B cell (primary cell): ENCODE measurements at regions not wholly inside any gene's neighbourhood (a gene's known extent, or its start where the extent isn't known, plus 50 kb on each side); places are given as distances from the start of the nearest gene placed in this dataset.

Experiments used
- ATAC-seq: fragments of 200-7000 bp; cut with Tn5 transposase; one replicate; pipeline ENCODE4 v1.10.0; 2021; ENCODE audit warnings: low read depth, mild to moderate bottlenecking, moderate number of reproducible peaks, moderate library complexity
- CTCF ChIA-PET: fragments of 350-600 bp; sonication (Branson Sonifier 250); formaldehyde crosslinking; loops from one replicate; lab custom pipeline; 2021; ENCODE audit warnings: antibody characterized with exemption, inconsistent platforms; lab: Charles Lee
- POLR2A ChIA-PET: fragments of 350-600 bp; sonication (Branson Sonifier 250); formaldehyde crosslinking; loops from one replicate; lab custom pipeline; 2021; ENCODE audit warnings: antibody characterized with exemption; lab: Charles Lee
- DNase-seq: peaks from one replicate; pipeline ENCODE4 v3.0.0; 2013
- H2AFZ ChIP-seq: 2 replicates; pipeline ENCODE4 v1.6.1; 2012; ENCODE audit warnings: mild to moderate bottlenecking, low read depth, low read length; ENCODE audit not compliant: insufficient read depth, poor library complexity, severe bottlenecking
- H3K27ac ChIP-seq, 2 donors: 1 replicate in 1 of 2; 2 replicates in 1 of 2; pipeline ENCODE4 v1.5.1; 2012 to 2013; ENCODE audit warnings: low read length in 2 of 2, mild to moderate bottlenecking in 2 of 2, moderate library complexity in 1 of 2
- H3K27me3 ChIP-seq, 4 experiments: fragments of 200-600 bp in 1 of 4; sonication (generic) in 1 of 4; replicated peaks in 1 of 4; 1 replicate in 2 of 4; 2 replicates in 2 of 4; pipeline versions ENCODE4 v1.6.1 to v1.7.0; 2013 to 2016; ENCODE audit warnings: low read length in 3 of 4, mild to moderate bottlenecking in 2 of 4, mixed read lengths in 1 of 4, moderate library complexity in 1 of 4; ENCODE audit not compliant: insufficient read depth in 4 of 4, control insufficient read depth in 3 of 4; ENCODE audit errors: control extremely low read depth in 1 of 4
- H3K36me3 ChIP-seq, 2 experiments: replicated peaks in 1 of 2; 1 replicate in 1 of 2; 2 replicates in 1 of 2; pipeline versions ENCODE4 v1.6.1 to v1.7.1; 2013; ENCODE audit warnings: low read length in 1 of 2; ENCODE audit not compliant: insufficient read depth in 2 of 2, control insufficient read depth in 1 of 2; ENCODE audit errors: control extremely low read depth in 1 of 2, extremely low read depth in 1 of 2
- H3K4me1 ChIP-seq, 2 donors: fragments of 200-600 bp in 1 of 2; sonication (generic) in 1 of 2; 1 replicate in 1 of 2; 2 replicates in 1 of 2; pipeline versions ENCODE4 v1.5.1 to v1.6.1; 2013 to 2017; ENCODE audit warnings: low read length in 2 of 2; ENCODE audit not compliant: control insufficient read depth in 2 of 2, insufficient read depth in 2 of 2
- H3K4me2 ChIP-seq: replicated peaks from 2 replicates; pipeline ENCODE3; 2012; ENCODE audit warnings: mild to moderate bottlenecking, low read depth, low read length; ENCODE audit not compliant: poor library complexity, severe bottlenecking
- H3K4me3 ChIP-seq, 5 experiments: fragments of 200-600 bp in 1 of 5; sonication (generic) in 1 of 5; 1 replicate in 3 of 5; 2 replicates in 2 of 5; pipeline versions ENCODE4 v1.5.1 to v1.7.0; 2011 to 2016; ENCODE audit warnings: low read length in 4 of 5, mild to moderate bottlenecking in 4 of 5, low read depth in 2 of 5, control low read depth in 1 of 5, moderate library complexity in 1 of 5; ENCODE audit not compliant: insufficient read depth in 1 of 5; ENCODE audit errors: control extremely low read depth in 1 of 5, extremely low read depth in 1 of 5
- H3K79me2 ChIP-seq: fragments of 200-600 bp; sonication (generic); one replicate; pipeline ENCODE4 v1.6.0; 2016; ENCODE audit warnings: low read length; ENCODE audit not compliant: control insufficient read depth, insufficient read depth
- H3K9ac ChIP-seq: fragments of 200-600 bp; sonication (generic); 2 replicates; pipeline ENCODE4 v1.6.1; 2017; ENCODE audit warnings: mild to moderate bottlenecking, low read length, moderate library complexity
- H3K9me3 ChIP-seq, 3 donors: one replicate each; pipeline versions ENCODE4 v1.6.1 to v1.7.1; 2013; ENCODE audit warnings: low read length in 2 of 3; ENCODE audit not compliant: control insufficient read depth in 2 of 3, insufficient read depth in 1 of 3; ENCODE audit errors: control extremely low read depth in 1 of 3
- H4K20me1 ChIP-seq: 2 replicates; pipeline ENCODE4 v1.6.0; 2012; ENCODE audit warnings: mild to moderate bottlenecking, low read length; ENCODE audit not compliant: insufficient read depth, control insufficient read depth, poor library complexity, severe bottlenecking
- H3K27ac Mint-ChIP-seq: one replicate; pipeline ENCODE4 v1.8.0; 2021; ENCODE audit warnings: mixed read lengths
- H3K27me3 Mint-ChIP-seq: one replicate; pipeline ENCODE4 v1.8.0; 2021; ENCODE audit warnings: mixed read lengths
- H3K4me1 Mint-ChIP-seq: one replicate; pipeline ENCODE4 v1.8.0; 2021; ENCODE audit warnings: mixed read lengths
- H3K4me3 Mint-ChIP-seq: one replicate; pipeline ENCODE4 v1.8.0; 2021; ENCODE audit warnings: mixed read lengths
- H3K9me3 Mint-ChIP-seq: one replicate; pipeline ENCODE4 v1.8.0; 2022; ENCODE audit warnings: mixed read lengths; ENCODE audit not compliant: insufficient read depth
- EZH2 ChIP-seq: IDR thresholded peaks from 2 replicates; pipeline ENCODE4 v1.6.1; 2012; ENCODE audit warnings: borderline replicate concordance, low read depth, mild to moderate bottlenecking, moderate library complexity, low read length; ENCODE audit not compliant: insufficient read depth, poor library complexity, severe bottlenecking
- WGBS: methylation state at CpG from one replicate; pipeline ENCODE4 v1.1.5; 2013; ENCODE audit warnings: missing lambda C conversion rate; ENCODE audit not compliant: insufficient coverage; 5-methylcytosine and 5-hydroxymethylcytosine counted together
- intact Hi-C: fragments of 100-400 bp; cut with micrococcal nuclease; formaldehyde crosslinking; loops from one replicate; pipeline ENCODE4 v1.10.0; 2022
- TF ChIP-seq, protein P1 (sequence below): fragments of 200-600 bp; IDR thresholded peaks from one replicate; pipeline ENCODE4 v1.8.0; 2022; ENCODE audit warnings: antibody characterized with exemption, mild to moderate bottlenecking

DNA sequence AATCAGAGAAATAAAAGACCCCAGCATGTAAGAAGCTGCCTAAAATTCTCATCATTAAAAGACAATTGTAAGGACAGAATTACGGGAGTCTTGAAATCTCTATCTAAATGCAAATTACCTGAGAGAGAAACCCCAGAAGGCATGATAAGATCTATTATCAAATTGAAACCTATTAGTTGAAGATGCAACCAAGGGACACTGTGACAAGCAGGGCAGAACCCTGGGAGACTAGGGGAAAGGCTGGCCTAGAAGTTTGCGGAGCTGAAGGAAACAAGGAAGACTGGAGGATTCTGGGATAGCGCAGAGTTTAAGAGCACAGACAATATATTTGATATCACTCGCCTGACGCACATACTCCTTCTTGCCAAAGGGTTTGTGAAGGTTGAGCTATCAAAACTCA is 319.5 kb upstream of the CHAC2 start:
- H3K9me3 ChIP-seq: no peaks in the 10 kb centered on the region
- H4K20me1 ChIP-seq: no peaks in the 10 kb centered on the region
- no peak for TF ChIP-seq EZH2
- TF ChIP-seq, protein P1, sequence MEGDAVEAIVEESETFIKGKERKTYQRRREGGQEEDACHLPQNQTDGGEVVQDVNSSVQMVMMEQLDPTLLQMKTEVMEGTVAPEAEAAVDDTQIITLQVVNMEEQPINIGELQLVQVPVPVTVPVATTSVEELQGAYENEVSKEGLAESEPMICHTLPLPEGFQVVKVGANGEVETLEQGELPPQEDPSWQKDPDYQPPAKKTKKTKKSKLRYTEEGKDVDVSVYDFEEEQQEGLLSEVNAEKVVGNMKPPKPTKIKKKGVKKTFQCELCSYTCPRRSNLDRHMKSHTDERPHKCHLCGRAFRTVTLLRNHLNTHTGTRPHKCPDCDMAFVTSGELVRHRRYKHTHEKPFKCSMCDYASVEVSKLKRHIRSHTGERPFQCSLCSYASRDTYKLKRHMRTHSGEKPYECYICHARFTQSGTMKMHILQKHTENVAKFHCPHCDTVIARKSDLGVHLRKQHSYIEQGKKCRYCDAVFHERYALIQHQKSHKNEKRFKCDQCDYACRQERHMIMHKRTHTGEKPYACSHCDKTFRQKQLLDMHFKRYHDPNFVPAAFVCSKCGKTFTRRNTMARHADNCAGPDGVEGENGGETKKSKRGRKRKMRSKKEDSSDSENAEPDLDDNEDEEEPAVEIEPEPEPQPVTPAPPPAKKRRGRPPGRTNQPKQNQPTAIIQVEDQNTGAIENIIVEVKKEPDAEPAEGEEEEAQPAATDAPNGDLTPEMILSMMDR: no peak
- POLR2A ChIA-PET: no interaction called here
- H3K4me3 Mint-ChIP-seq: no peak overlapping the region
- no peaks in the 10 kb centered on the region for H3K27me3 Mint-ChIP-seq
- no peak for ATAC-seq
- H3K4me3 ChIP-seq: no peak overlapping the region
- CTCF ChIA-PET: no interaction called here
- H3K4me1 ChIP-seq: no peaks in the 10 kb centered on the region
- no peak overlapping the region for H3K27ac ChIP-seq
- H3K9ac ChIP-seq: no peak overlapping the region
- no peak overlapping the region for H2AFZ ChIP-seq
- no peaks in the 10 kb centered on the region for H3K36me3 ChIP-seq
- no peaks in the 10 kb centered on the region for H3K9me3 Mint-ChIP-seq
- H3K27me3 ChIP-seq: no peaks in the 10 kb centered on the region
- no peaks in the 10 kb centered on the region for H3K79me2 ChIP-seq
- 86% methylated on average over 2 of the region's 5 CpGs for WGBS
- intact Hi-C loops: no loop called here
- H3K4me1 Mint-ChIP-seq: no peaks in the 10 kb centered on the region
- no peak overlapping the region for H3K4me2 ChIP-seq
- DNase-seq: no peak
- no peak overlapping the region for H3K27ac Mint-ChIP-seq

- no peak for TF ChIP-seq EZH2
- TF ChIP-seq, protein P1: no peak
- CTCF ChIA-PET: interaction anchor here (0.7 kb wide), 1 partner anchor 26 kb away, joined by 3 read pairs; no protein-coding TSS in a partner anchor
- Histone ChIP-seq H3K4me1 (no peaks in the 10 kb centered on the region), H3K79me2 (no peaks in the 10 kb centered on the region), H4K20me1 (no peaks in the 10 kb centered on the region), H3K36me3 (no peaks in the 10 kb centered on the region), H3K9ac (no peak overlapping the region), H2AFZ (no peak overlapping the region), H3K4me3 (no peak overlapping the region), H3K4me2 (no peak overlapping the region), H3K27ac (no peak overlapping the region), H3K9me3 (no peaks in the 10 kb centered on the region), H3K27me3 (no peaks in the 10 kb centered on the region)
- DNase-seq (no peak), ATAC-seq (no peak)
- Mint-ChIP-seq H3K27me3 (no peaks in the 10 kb centered on the region), H3K27ac (no peak overlapping the region), H3K4me1 (no peaks in the 10 kb centered on the region), H3K9me3 (no peaks in the 10 kb centered on the region), H3K4me3 (no peak overlapping the region)
- intact Hi-C loops: no loop called here
- 78% methylated on average over 3 of the region's 7 CpGs for WGBS
- POLR2A ChIA-PET: no interaction called here
Measured at GRCh38 chr2:53445383-53446070, 322.1 kb upstream of the CHAC2 start.
